Lower leg skin (tissue), 4 donors: ENCODE measurements at regions not wholly inside any gene's neighbourhood (a gene's known extent, or its start where the extent isn't known, plus 50 kb on each side); places are given as distances from the start of the nearest gene placed in this dataset.
"Not testable (repeated sequence)": the region's sequence is repeated elsewhere in the genome, so short reads cannot be mapped to it uniquely, and the experiment has no call there.

Source experiments
- DNase-seq, 2 donors: peaks; one replicate each; pipeline ENCODE4 v3.0.0-alpha.2; 2019; ENCODE audit warnings: low spot score in 2 of 2
- H3K4me3 ChIP-seq: fragments of 200-600 bp; sonication (generic); 2 replicates; pipeline ENCODE4 v1.5.1; 2017; ENCODE audit warnings: mild to moderate bottlenecking, low read depth; ENCODE audit not compliant: poor library complexity, severe bottlenecking
- CTCF ChIP-seq, 3 donors: fragments of 450-650 bp; IDR thresholded peaks; one replicate each; pipeline ENCODE4 v1.5.1; 2016; ENCODE audit warnings: antibody characterized with exemption in 3 of 3, mild to moderate bottlenecking in 3 of 3, moderate library complexity in 2 of 3
- POLR2A ChIP-seq, 2 donors: fragments of 450-650 bp; IDR thresholded peaks; one replicate each; pipeline ENCODE4 v1.6.1; 2016 to 2017; ENCODE audit warnings: antibody characterized with exemption in 2 of 2, mild to moderate bottlenecking in 1 of 2, moderate library complexity in 1 of 2
- WGBS, 2 donors: methylation state at CpG; one replicate each; pipeline ENCODE4 v1.1.5; 2018; 5-methylcytosine and 5-hydroxymethylcytosine counted together
- intact Hi-C: fragments of 100-400 bp; cut with DNase I; formaldehyde crosslinking; loops from one replicate; pipeline ENCODE4 v1.15.0; 2023; ENCODE audit warnings: low total_unique reads

GRCh38 chr14:28303248-28303647 lies 463.3 kb upstream of the FOXG1 start:
- WGBS, 2 donors: 65 to 67% methylated on average over 1 of the region's 1 CpG
- no peak overlapping the region for H3K4me3 ChIP-seq
- TF ChIP-seq CTCF (IDR thresholded peaks at IDR 0.05): no peak
- no peak for TF ChIP-seq POLR2A (IDR thresholded peaks at IDR 0.05)
- DNase-seq: no peak
- intact Hi-C loops: no loop called here

- intact Hi-C loops: no loop called here
- TF ChIP-seq POLR2A (IDR thresholded peaks at IDR 0.05): no peak
- TF ChIP-seq CTCF (IDR thresholded peaks at IDR 0.05): no peak
- no peak overlapping the region for H3K4me3 ChIP-seq
- DNase-seq: no peak
Measured at GRCh38 chr14:28305938-28306337, 460.6 kb upstream of the FOXG1 start.

GRCh38 chr14:28307506-28307905 lies 459.1 kb upstream of the FOXG1 start:
- no peak for DNase-seq
- intact Hi-C loops: no loop called here
- no peak for TF ChIP-seq POLR2A (IDR thresholded peaks at IDR 0.05)
- no peak for TF ChIP-seq CTCF (IDR thresholded peaks at IDR 0.05)
- WGBS, 2 donors: 59 to 65% methylated on average over 1 of the region's 1 CpG
- no peak overlapping the region for H3K4me3 ChIP-seq

DNA sequence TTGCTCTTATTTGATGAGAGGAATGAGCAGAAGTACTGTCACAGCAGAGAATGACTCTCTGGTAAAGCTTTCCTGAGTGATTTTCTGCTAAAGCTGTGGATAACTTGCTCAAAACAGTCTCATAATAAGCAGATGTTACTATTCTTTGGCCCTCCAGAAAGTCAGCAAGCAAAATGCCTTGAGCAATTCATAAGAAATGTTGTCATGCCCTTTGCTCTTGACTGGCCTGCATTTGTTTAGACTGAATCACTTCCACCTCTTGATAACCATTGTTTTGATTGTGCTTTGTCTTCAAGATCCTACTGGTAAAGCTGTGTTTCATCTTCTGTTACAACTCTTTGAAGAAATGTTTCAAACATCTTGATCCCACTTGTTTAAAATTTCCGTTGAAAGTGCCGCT lies 457.9 kb upstream of the FOXG1 start:
- intact Hi-C loops: no loop called here
- no peak for DNase-seq
- no peak for TF ChIP-seq CTCF (IDR thresholded peaks at IDR 0.05)
- H3K4me3 ChIP-seq: no peak overlapping the region
- WGBS, 2 donors: 78 to 80% methylated on average over 2 of the region's 2 CpGs

- intact Hi-C loops, H3K4me3 ChIP-seq: not testable (repeated sequence)
- peak in 1 of 2 donors; percentile 29 for DNase-seq
- WGBS, 2 donors: 92 to 93% methylated on average over 31 to 32 of the region's 32 CpGs
Measured at GRCh38 chr14:28317890-28318675, 448.5 kb upstream of the FOXG1 start.

DNA sequence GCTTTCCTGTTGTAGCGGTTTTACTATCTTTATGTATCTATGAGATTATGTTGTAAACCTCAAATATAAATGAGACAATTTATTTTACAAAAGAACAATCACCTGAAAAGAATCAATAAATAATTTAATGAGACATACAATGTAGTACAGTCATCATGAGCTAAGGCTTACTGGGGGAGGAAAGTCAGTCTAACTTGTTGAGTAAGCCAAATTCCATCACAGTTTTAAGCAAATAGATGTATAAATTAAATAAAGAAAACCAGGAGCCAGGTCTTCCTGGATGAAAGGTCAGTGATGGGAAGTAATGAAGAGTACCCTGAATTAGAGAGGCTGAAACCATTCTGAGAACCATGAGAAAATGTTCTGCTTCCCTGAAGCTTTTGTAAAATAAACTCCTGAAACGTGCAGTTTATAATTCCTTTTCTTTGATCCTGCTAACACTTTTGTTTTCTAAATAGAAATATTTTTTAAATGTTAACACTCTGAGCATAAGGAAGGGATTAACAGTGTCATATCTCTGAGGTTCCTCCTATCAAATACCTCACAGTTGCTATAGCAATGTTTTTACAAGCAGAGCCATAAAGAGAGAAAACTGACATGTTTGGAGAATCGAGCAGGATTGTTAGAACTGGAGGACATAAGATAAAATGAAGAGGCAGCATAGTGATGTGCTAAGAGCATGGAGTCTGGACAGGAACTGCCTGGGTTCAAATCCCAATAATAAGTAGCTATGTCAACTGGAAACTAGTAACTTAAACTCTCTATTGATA lies 444.9 kb upstream of the FOXG1 start:
- intact Hi-C loops: no loop called here
- WGBS, 2 donors: 40% methylated on average over 3 of the region's 3 CpGs
- TF ChIP-seq CTCF (IDR thresholded peaks at IDR 0.05): no peak
- no peak for TF ChIP-seq POLR2A (IDR thresholded peaks at IDR 0.05)
- H3K4me3 ChIP-seq: no peak overlapping the region
- DNase-seq: no peak
